LNCAP (cell line): ENCODE measurements at regions not wholly inside any gene's neighbourhood (a gene's known extent, or its start where the extent isn't known, plus 50 kb on each side); places are given as distances from the start of the nearest gene placed in this dataset.

ENCODE experiments used
- CTCF ChIP-seq: fragments of 450-650 bp; IDR thresholded peaks from 2 replicates; pipeline ENCODE4 v1.5.1; 2017; ENCODE audit warnings: mild to moderate bottlenecking

- TF ChIP-seq CTCF, result no peak
Observed at GRCh38 chr13:26897706-26898550, 137.3 kb upstream of the GPR12 start.

GRCh38 chr13:26896986-26897668 is 136.5 kb upstream of the GPR12 start:
- TF ChIP-seq CTCF, result no peak

GRCh38 chr13:26895808-26896466 is 135.4 kb upstream of the GPR12 start:
- TF ChIP-seq CTCF, result no peak

- TF ChIP-seq CTCF, result no peak
Observed at GRCh38 chr13:26895081-26895807, 134.7 kb upstream of the GPR12 start.

- no peak for TF ChIP-seq CTCF
Observed at GRCh38 chr13:26888632-26889031, 128.0 kb upstream of the GPR12 start.

GRCh38 chr13:26887594-26887993 is 127.0 kb upstream of the GPR12 start:
- no peak for TF ChIP-seq CTCF

GRCh38 chr13:26883613-26884257 is 123.1 kb upstream of the GPR12 start:
- TF ChIP-seq CTCF, result no peak
